ENCODE measurements at regions not wholly inside any gene's neighbourhood (a gene's known extent, or its start where the extent isn't known, plus 50 kb on each side); places are given as distances from the start of the nearest gene placed in this dataset.

DNA sequence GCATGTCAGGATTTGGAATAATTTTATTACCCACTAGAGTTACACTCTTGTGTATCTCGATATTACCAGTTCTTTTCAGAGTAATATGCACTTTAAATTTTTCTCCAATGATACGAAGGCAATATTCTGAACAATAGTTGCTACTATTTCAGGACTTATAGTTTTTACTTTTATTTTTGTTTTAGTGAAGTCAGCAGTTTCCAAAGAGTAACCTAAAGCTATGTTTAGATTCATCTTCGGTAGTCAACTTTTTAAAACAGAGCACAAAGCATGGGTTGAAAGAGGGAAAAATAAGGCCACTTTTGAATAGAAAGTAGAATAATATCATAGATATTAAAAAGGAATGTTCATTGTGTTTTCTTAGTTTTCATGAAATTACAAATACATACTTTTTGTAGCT lies 532.7 kb downstream of the CPS1 start:
- DNase-seq (ENCODE audit: extremely low read depth, low read depth) = no peak
- H3K4me3 ChIP-seq (replicated peaks; ENCODE audit: low read depth, low read length) = no peak overlapping the region
- TF ChIP-seq CTCF (IDR thresholded peaks at IDR 0.05; ENCODE audit: low read depth, low read length, missing control alignments) = no peak

DNA sequence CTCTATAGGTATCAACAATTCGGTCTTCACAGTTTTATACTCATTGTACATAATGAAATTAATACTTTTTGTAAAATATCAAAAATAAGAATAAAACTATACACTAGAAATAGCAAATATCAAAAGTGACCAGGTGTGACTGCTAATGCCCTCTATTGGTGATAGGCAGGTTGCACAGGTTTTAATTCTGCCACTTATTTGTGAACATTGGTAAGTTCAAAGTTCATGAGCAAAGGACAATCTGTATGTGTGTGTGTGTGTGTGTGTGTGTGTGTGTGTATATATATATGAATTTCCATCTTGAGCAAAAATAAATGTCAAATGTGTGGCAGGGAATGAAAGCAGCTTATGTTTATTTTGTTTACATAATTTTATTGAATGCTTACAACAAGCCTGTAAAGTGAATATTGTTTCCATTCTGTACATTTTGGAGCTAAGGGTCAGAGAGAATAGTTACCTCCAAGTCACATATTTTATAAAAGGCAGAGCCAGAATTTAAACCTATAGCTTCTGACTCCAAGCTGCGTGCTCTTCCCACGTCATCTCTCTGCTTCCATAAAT lies 537.4 kb downstream of the CPS1 start:
- no peak for TF ChIP-seq CTCF (IDR thresholded peaks at IDR 0.05; ENCODE audit: low read depth, low read length, missing control alignments)
- no peak overlapping the region for H3K4me3 ChIP-seq (replicated peaks; ENCODE audit: low read depth, low read length)
- DNase-seq (ENCODE audit: extremely low read depth, low read depth) = no peak

GRCh38 chr2:211103989-211104388 lies 547.6 kb downstream of the CPS1 start:
- TF ChIP-seq CTCF (IDR thresholded peaks at IDR 0.05; ENCODE audit: low read depth, low read length, missing control alignments) = no peak
- DNase-seq (ENCODE audit: extremely low read depth, low read depth) = no peak

GRCh38 chr2:211113334-211114175 lies 557.2 kb downstream of the CPS1 start:
- no peak for DNase-seq (ENCODE audit: extremely low read depth, low read depth)
- TF ChIP-seq CTCF (IDR thresholded peaks at IDR 0.05; ENCODE audit: low read depth, low read length, missing control alignments) = no peak

More at GRCh38 chr2:211103989-211104388, 547.6 kb downstream of the CPS1 start:
- H3K4me3 ChIP-seq (replicated peaks; ENCODE audit: low read depth, low read length) = no peak overlapping the region

GRCh38 chr2:211114826-211115455 lies 558.5 kb downstream of the CPS1 start:
- no peak for TF ChIP-seq CTCF (IDR thresholded peaks at IDR 0.05; ENCODE audit: low read depth, low read length, missing control alignments)
- H3K4me3 ChIP-seq (replicated peaks; ENCODE audit: low read depth, low read length) = no peak overlapping the region
- DNase-seq (ENCODE audit: extremely low read depth, low read depth) = no peak

More at GRCh38 chr2:211113334-211114175, 557.2 kb downstream of the CPS1 start:
- no peak overlapping the region for H3K4me3 ChIP-seq (replicated peaks; ENCODE audit: low read depth, low read length)

GRCh38 chr2:211117026-211117425 lies 560.6 kb downstream of the CPS1 start:
- TF ChIP-seq CTCF (IDR thresholded peaks at IDR 0.05; ENCODE audit: low read depth, low read length, missing control alignments) = no peak
- no peak overlapping the region for H3K4me3 ChIP-seq (replicated peaks; ENCODE audit: low read depth, low read length)
- DNase-seq (ENCODE audit: extremely low read depth, low read depth) = no peak

Data from HFF-Myc (cell line).